Mesothelial cell of epicardium (in vitro differentiated cells): ENCODE measurements at regions not wholly inside any gene's neighbourhood (a gene's known extent, or its start where the extent isn't known, plus 50 kb on each side); places are given as distances from the start of the nearest gene placed in this dataset.

ENCODE experiments used
- DNase-seq, 2 experiments: peaks; one replicate each; pipeline ENCODE4 v3.0.0; 2021; ENCODE audit warnings: low spot score in 2 of 2; ENCODE audit not compliant: unreplicated experiment in 2 of 2
- H3K27ac Mint-ChIP-seq: 2 replicates; pipeline ENCODE4 v1.8.0; 2021; ENCODE audit warnings: mixed read lengths
- H3K27me3 Mint-ChIP-seq: 2 replicates; pipeline ENCODE4 v1.8.0; 2021; ENCODE audit warnings: low read depth, mixed read lengths
- H3K36me3 Mint-ChIP-seq: 2 replicates; pipeline ENCODE4 v1.8.0; 2021; ENCODE audit warnings: mixed read lengths
- H3K4me1 Mint-ChIP-seq: 2 replicates; pipeline ENCODE4 v1.8.0; 2021; ENCODE audit warnings: mixed read lengths
- H3K4me3 Mint-ChIP-seq: 2 replicates; pipeline ENCODE4 v1.8.0; 2021; ENCODE audit warnings: mild to moderate bottlenecking, moderate library complexity, mixed read lengths
- H3K9me3 Mint-ChIP-seq: 2 replicates; pipeline ENCODE4 v1.8.0; 2021; ENCODE audit warnings: mixed read lengths
- CTCF ChIP-seq: fragments of 200-600 bp; sonication (generic); IDR thresholded peaks from one replicate; pipeline ENCODE4 v1.5.0; 2021; ENCODE audit warnings: antibody characterized with exemption; ENCODE audit not compliant: unreplicated experiment

GRCh38 chr3:84260596-84260995, 698.2 kb upstream of the CADM2 start:
- Mint-ChIP-seq H3K9me3 (no peaks in the 10 kb centered on the region), H3K27ac (no peak overlapping the region), H3K27me3 (no peaks in the 10 kb centered on the region), H3K4me1 (no peaks in the 10 kb centered on the region), H3K36me3 (no peaks in the 10 kb centered on the region), H3K4me3 (no peak overlapping the region)
- DNase-seq: no peak
- no peak for TF ChIP-seq CTCF

- Mint-ChIP-seq H3K27me3 (no peaks in the 10 kb centered on the region), H3K4me1 (no peaks in the 10 kb centered on the region), H3K36me3 (no peaks in the 10 kb centered on the region), H3K9me3 (no peaks in the 10 kb centered on the region), H3K27ac (no peak overlapping the region), H3K4me3 (no peak overlapping the region)
- no peak for DNase-seq
- TF ChIP-seq CTCF: no peak
Observed at GRCh38 chr3:84265768-84266167, 693.0 kb upstream of the CADM2 start.

GRCh38 chr3:84275532-84275931, 683.3 kb upstream of the CADM2 start:
- H3K27me3 Mint-ChIP-seq: no peaks in the 10 kb centered on the region
- no peak for TF ChIP-seq CTCF
- H3K36me3 Mint-ChIP-seq: no peaks in the 10 kb centered on the region

GRCh38 chr3:84277562-84278224, 681.1 kb upstream of the CADM2 start:
- H3K4me1 Mint-ChIP-seq: no peaks in the 10 kb centered on the region
- no peaks in the 10 kb centered on the region for H3K9me3 Mint-ChIP-seq
- no peak for TF ChIP-seq CTCF
- no peaks in the 10 kb centered on the region for H3K27me3 Mint-ChIP-seq
- no peak overlapping the region for H3K4me3 Mint-ChIP-seq
- DNase-seq: no peak
- no peak overlapping the region for H3K27ac Mint-ChIP-seq
- no peaks in the 10 kb centered on the region for H3K36me3 Mint-ChIP-seq

More at GRCh38 chr3:84275532-84275931, 683.3 kb upstream of the CADM2 start:
- Mint-ChIP-seq H3K27ac (no peak overlapping the region), H3K4me3 (no peak overlapping the region), H3K4me1 (no peaks in the 10 kb centered on the region), H3K9me3 (no peaks in the 10 kb centered on the region)
- no peak for DNase-seq

GRCh38 chr3:84292128-84292527, 666.7 kb upstream of the CADM2 start:
- no peak for DNase-seq
- no peak overlapping the region for H3K4me3 Mint-ChIP-seq
- H3K4me1 Mint-ChIP-seq: no peaks in the 10 kb centered on the region
- H3K27me3 Mint-ChIP-seq: no peaks in the 10 kb centered on the region
- TF ChIP-seq CTCF: no peak
- H3K27ac Mint-ChIP-seq: no peak overlapping the region
- H3K36me3 Mint-ChIP-seq: no peaks in the 10 kb centered on the region
- no peaks in the 10 kb centered on the region for H3K9me3 Mint-ChIP-seq

GRCh38 chr3:84299329-84299728, 659.5 kb upstream of the CADM2 start:
- H3K36me3 Mint-ChIP-seq: no peaks in the 10 kb centered on the region
- DNase-seq: no peak
- H3K27me3 Mint-ChIP-seq: no peaks in the 10 kb centered on the region
- H3K9me3 Mint-ChIP-seq: no peaks in the 10 kb centered on the region
- H3K4me3 Mint-ChIP-seq: no peak overlapping the region
- no peaks in the 10 kb centered on the region for H3K4me1 Mint-ChIP-seq
- H3K27ac Mint-ChIP-seq: no peak overlapping the region
- no peak for TF ChIP-seq CTCF
